ENCODE measurements at regions not wholly inside any gene's neighbourhood (a gene's known extent, or its start where the extent isn't known, plus 50 kb on each side); places are given as distances from the start of the nearest gene placed in this dataset.
"Not testable (repeated sequence)": the region's sequence is repeated elsewhere in the genome, so short reads cannot be mapped to it uniquely, and the experiment has no call there.

- DNase-seq: no peak
- no peaks in the 10 kb centered on the region for H3K27me3 Mint-ChIP-seq (ENCODE audit: unreplicated experiment)
- peaks cover 1% of the 10 kb centered on the region for H3K4me1 Mint-ChIP-seq (ENCODE audit: low read depth, unreplicated experiment)
- peaks cover 10% of the 10 kb centered on the region for H3K9me3 Mint-ChIP-seq (ENCODE audit: unreplicated experiment)
- no peak overlapping the region for H3K27ac Mint-ChIP-seq (ENCODE audit: unreplicated experiment)
- TF ChIP-seq, protein P1, sequence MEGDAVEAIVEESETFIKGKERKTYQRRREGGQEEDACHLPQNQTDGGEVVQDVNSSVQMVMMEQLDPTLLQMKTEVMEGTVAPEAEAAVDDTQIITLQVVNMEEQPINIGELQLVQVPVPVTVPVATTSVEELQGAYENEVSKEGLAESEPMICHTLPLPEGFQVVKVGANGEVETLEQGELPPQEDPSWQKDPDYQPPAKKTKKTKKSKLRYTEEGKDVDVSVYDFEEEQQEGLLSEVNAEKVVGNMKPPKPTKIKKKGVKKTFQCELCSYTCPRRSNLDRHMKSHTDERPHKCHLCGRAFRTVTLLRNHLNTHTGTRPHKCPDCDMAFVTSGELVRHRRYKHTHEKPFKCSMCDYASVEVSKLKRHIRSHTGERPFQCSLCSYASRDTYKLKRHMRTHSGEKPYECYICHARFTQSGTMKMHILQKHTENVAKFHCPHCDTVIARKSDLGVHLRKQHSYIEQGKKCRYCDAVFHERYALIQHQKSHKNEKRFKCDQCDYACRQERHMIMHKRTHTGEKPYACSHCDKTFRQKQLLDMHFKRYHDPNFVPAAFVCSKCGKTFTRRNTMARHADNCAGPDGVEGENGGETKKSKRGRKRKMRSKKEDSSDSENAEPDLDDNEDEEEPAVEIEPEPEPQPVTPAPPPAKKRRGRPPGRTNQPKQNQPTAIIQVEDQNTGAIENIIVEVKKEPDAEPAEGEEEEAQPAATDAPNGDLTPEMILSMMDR (IDR thresholded peaks at IDR 0.05; ENCODE audit: partially characterized antibody, unreplicated experiment): no peak
- H3K36me3 Mint-ChIP-seq (ENCODE audit: unreplicated experiment): peaks cover 26% of the 10 kb centered on the region
- no peak overlapping the region for H3K4me3 Mint-ChIP-seq (ENCODE audit: unreplicated experiment)
Measured at GRCh38 chr5:158039911-158040347, 181.0 kb upstream of the CLINT1 start.

GRCh38 chr5:158039441-158039840 is 180.5 kb upstream of the CLINT1 start:
- TF ChIP-seq, protein P1 (IDR thresholded peaks at IDR 0.05; ENCODE audit: partially characterized antibody, unreplicated experiment): no peak
- no peak overlapping the region for H3K4me3 Mint-ChIP-seq (ENCODE audit: unreplicated experiment)
- H3K27ac Mint-ChIP-seq (ENCODE audit: unreplicated experiment): no peak overlapping the region
- H3K9me3 Mint-ChIP-seq (ENCODE audit: unreplicated experiment): peaks cover 10% of the 10 kb centered on the region
- no peak for DNase-seq
- H3K36me3 Mint-ChIP-seq (ENCODE audit: unreplicated experiment): peaks cover 31% of the 10 kb centered on the region
- no peaks in the 10 kb centered on the region for H3K27me3 Mint-ChIP-seq (ENCODE audit: unreplicated experiment)
- H3K4me1 Mint-ChIP-seq (ENCODE audit: low read depth, unreplicated experiment): peaks cover 1% of the 10 kb centered on the region

- DNase-seq: peak; percentile 16
- not testable (repeated sequence) for H3K4me3 Mint-ChIP-seq (ENCODE audit: unreplicated experiment)
- peaks cover 10% of the 10 kb centered on the region for H3K9me3 Mint-ChIP-seq (ENCODE audit: unreplicated experiment)
Measured at GRCh38 chr5:158036983-158037595, 178.1 kb upstream of the CLINT1 start.

GRCh38 chr5:158034586-158034985 is 175.6 kb upstream of the CLINT1 start:
- Mint-ChIP-seq H3K9me3 (ENCODE audit: unreplicated experiment) (peaks cover 10% of the 10 kb centered on the region), H3K36me3 (ENCODE audit: unreplicated experiment) (peaks cover 33% of the 10 kb centered on the region)
- H3K4me3 Mint-ChIP-seq (ENCODE audit: unreplicated experiment); H3K27me3 Mint-ChIP-seq (ENCODE audit: unreplicated experiment); DNase-seq; H3K27ac Mint-ChIP-seq (ENCODE audit: unreplicated experiment); H3K4me1 Mint-ChIP-seq (ENCODE audit: low read depth, unreplicated experiment): not testable (repeated sequence)

More at GRCh38 chr5:158036983-158037595, 178.1 kb upstream of the CLINT1 start:
- not testable (repeated sequence) for H3K4me1 Mint-ChIP-seq (ENCODE audit: low read depth, unreplicated experiment); H3K27me3 Mint-ChIP-seq (ENCODE audit: unreplicated experiment); H3K27ac Mint-ChIP-seq (ENCODE audit: unreplicated experiment)
- H3K36me3 Mint-ChIP-seq (ENCODE audit: unreplicated experiment): peaks cover 32% of the 10 kb centered on the region

DNA sequence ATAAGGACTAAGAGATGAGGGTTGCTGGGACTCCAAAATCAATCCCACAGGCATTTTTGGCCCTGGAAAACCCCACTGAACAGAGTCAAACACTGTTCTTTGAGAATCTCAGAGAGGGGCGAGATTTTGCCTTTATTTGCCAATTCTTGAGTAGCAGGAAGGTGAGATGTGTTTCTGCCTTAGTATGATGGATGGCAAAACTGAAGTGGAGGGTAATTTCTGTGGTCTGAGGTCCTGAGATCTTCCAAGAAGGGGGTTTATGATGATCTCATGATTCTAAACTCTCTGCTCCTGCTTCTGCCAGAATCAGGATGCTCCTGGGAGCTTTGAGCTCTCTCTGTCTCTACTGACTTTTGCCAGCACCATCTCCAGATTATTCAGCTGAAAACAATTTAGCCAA is 174.8 kb upstream of the CLINT1 start:
- Mint-ChIP-seq H3K9me3 (ENCODE audit: unreplicated experiment) (peaks cover 9% of the 10 kb centered on the region), H3K36me3 (ENCODE audit: unreplicated experiment) (peaks cover 28% of the 10 kb centered on the region), H3K4me3 (ENCODE audit: unreplicated experiment) (no peak overlapping the region), H3K27ac (ENCODE audit: unreplicated experiment) (no peak overlapping the region), H3K27me3 (ENCODE audit: unreplicated experiment) (no peaks in the 10 kb centered on the region), H3K4me1 (ENCODE audit: low read depth, unreplicated experiment) (peaks cover 1% of the 10 kb centered on the region)
- no peak for DNase-seq
- TF ChIP-seq, protein P1 (IDR thresholded peaks at IDR 0.05; ENCODE audit: partially characterized antibody, unreplicated experiment): no peak

GRCh38 chr5:158033076-158033475 is 174.1 kb upstream of the CLINT1 start:
- H3K27me3 Mint-ChIP-seq (ENCODE audit: unreplicated experiment): no peaks in the 10 kb centered on the region
- TF ChIP-seq, protein P1 (IDR thresholded peaks at IDR 0.05; ENCODE audit: partially characterized antibody, unreplicated experiment): no peak
- no peak overlapping the region for H3K27ac Mint-ChIP-seq (ENCODE audit: unreplicated experiment)
- peaks cover 6% of the 10 kb centered on the region for H3K9me3 Mint-ChIP-seq (ENCODE audit: unreplicated experiment)
- H3K4me3 Mint-ChIP-seq (ENCODE audit: unreplicated experiment): no peak overlapping the region
- H3K36me3 Mint-ChIP-seq (ENCODE audit: unreplicated experiment): peaks cover 22% of the 10 kb centered on the region
- DNase-seq: no peak
- peaks cover 1% of the 10 kb centered on the region for H3K4me1 Mint-ChIP-seq (ENCODE audit: low read depth, unreplicated experiment)

Measured in glutamatergic neuron (in vitro differentiated cells).